IPS-NIHi11 (cell line): ENCODE measurements at regions not wholly inside any gene's neighbourhood (a gene's known extent, or its start where the extent isn't known, plus 50 kb on each side); places are given as distances from the start of the nearest gene placed in this dataset.
"Not testable (repeated sequence)": the region's sequence is repeated elsewhere in the genome, so short reads cannot be mapped to it uniquely, and the experiment has no call there.

Experiments
- DNase-seq: peaks from one replicate; pipeline ENCODE4 v3.0.0; 2012; ENCODE audit warnings: mixed read lengths, low spot score

- DNase-seq = no peak
Observed at GRCh38 chr20:60760256-60761000, 491.6 kb upstream of the CDH4 start.

GRCh38 chr20:60761056-60761455 lies 491.0 kb upstream of the CDH4 start:
- no peak for DNase-seq

DNA sequence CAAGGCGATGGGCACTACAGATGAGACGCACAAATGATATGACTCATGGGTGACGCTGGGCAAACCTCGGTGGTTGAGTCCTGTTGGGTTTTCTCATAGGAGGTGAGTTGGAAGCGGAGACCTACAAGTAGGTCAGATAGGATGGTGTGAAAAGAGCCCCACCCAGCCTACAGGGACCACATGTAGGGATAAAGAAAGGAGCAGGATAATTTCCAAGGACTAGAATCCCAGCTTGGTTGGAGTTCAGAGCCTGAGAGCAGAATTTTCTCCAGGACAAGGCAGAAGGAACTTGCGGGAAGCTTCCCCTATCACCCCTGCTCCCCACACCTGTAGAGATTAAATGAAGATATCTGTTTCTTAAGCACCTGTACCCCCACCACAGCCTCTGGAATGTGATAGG lies 489.7 kb upstream of the CDH4 start:
- DNase-seq = no peak

DNA sequence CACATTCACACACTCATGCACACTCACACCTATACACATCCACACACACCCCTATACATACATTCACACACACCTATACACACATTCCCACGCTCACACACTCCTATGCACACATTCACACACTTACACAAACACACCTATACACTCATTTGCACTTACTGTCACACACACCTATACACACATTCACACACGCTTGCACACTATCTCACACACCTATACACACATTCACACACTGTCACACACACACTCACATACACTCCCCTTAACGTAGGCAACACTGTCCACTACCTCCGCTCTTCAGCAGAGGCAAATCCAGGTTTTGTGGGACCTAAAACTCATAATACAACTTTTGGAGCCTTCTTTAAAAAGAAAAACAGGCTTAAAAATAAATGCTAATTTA lies 487.7 kb upstream of the CDH4 start:
- DNase-seq = no peak

GRCh38 chr20:60764771-60765170 lies 487.3 kb upstream of the CDH4 start:
- DNase-seq = no peak

- DNase-seq = no peak
Observed at GRCh38 chr20:60765821-60766403, 486.1 kb upstream of the CDH4 start.

DNA sequence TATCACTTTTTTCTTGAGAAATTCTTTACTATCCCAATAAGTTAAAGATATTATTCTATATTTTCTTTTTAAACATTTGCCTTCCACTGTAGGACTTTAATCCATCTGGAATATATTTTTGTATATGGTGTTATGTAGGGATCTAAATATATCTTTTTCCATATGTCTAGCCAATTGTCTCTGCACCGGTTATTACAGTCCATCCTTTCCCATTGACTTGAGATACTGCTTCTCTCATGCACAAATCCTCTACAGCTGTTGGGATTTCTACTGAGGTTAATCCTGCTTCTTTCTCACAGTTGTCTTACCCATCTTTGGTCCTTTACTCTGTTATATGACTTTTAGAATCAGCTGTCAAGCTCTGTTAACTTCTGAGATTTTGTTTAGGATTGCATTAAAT lies 483.8 kb upstream of the CDH4 start:
- DNase-seq = no peak

- no peak for DNase-seq
Observed at GRCh38 chr20:60780388-60781025, 471.6 kb upstream of the CDH4 start.

- DNase-seq = no peak
Observed at GRCh38 chr20:60782959-60783625, 469.0 kb upstream of the CDH4 start.

DNA sequence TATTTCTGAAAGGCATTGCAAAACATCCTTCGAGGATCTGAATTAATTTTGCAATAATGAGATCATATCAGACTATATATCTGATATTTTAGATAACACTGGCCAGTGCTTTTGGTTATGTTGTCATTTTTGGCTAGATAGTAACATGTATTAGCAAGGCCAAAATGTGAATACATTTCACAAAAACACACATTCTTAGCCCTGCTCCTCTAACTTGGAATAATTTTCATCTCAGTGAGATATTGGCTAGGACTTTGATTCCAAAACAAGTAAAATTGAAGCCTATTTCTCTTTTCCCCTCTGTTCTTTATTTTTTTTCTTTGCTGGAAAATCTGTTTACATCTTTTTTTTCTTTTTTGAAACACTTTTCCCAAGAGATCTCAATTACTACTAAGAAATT lies 466.8 kb upstream of the CDH4 start:
- DNase-seq = no peak

- DNase-seq = no peak
Observed at GRCh38 chr20:60785785-60786184, 466.3 kb upstream of the CDH4 start.

GRCh38 chr20:60786686-60787217 lies 465.3 kb upstream of the CDH4 start:
- DNase-seq = no peak

- DNase-seq = no peak
Observed at GRCh38 chr20:60787276-60787675, 464.8 kb upstream of the CDH4 start.

DNA sequence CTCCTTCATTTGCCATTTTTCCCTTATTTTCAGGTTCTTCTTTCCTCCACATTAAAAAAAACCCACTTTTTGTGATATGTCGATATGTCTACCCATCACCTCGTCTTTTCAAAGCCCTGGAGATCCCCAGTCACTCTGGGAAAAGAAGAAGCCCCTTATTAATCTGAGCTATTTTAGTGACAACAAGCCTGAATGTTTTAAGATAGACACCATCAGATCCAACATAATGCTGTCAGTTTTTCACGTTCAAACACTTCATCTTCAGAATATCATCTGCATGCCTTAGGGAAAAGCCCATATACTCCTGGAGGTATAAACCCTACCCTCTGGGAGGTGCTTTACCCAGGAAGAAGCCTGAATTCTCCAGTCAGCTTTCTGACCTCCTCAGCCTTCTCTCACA lies 464.0 kb upstream of the CDH4 start:
- DNase-seq = no peak

DNA sequence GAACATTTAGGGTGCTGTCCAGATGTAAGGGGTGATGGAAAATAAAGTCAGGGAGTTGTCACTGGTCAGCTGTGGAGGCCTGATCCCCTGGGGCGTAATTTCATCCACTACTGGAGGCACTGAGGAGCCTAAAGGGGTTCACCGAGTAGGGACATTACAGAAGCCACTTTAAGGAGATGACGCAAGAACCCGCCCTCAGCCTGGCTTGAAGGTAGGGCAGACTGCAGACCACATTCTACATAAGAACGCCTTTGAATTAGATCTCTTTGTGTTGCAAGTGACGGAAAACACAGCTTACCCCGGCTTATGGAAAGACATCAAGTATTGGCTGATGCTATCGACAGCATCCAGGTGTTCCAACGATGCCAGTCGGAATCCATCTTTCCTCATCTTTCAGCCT lies 462.7 kb upstream of the CDH4 start:
- DNase-seq = no peak

- not testable (repeated sequence) for DNase-seq
Observed at GRCh38 chr20:60790339-60790738, 461.7 kb upstream of the CDH4 start.

DNA sequence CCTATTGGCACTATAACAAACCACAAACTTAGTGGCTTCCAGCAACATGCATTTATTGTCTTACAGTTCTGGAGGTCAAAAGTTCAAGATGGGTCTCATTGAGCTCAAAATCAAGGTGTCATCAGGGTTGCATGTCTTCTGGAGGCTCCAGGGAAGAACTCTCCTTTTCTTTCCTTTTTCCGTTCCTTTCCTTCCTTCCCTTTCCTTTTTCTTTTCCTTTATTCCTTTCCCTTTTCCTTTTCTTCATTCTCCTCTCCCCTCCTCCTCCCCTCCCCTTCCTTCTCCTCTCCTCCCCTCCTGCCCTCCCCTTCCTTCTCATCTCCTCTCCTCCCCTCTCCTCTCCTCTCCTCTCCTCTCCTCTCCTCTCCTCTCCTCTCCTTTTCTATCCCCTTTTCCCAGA lies 460.2 kb upstream of the CDH4 start:
- DNase-seq = no peak

DNA sequence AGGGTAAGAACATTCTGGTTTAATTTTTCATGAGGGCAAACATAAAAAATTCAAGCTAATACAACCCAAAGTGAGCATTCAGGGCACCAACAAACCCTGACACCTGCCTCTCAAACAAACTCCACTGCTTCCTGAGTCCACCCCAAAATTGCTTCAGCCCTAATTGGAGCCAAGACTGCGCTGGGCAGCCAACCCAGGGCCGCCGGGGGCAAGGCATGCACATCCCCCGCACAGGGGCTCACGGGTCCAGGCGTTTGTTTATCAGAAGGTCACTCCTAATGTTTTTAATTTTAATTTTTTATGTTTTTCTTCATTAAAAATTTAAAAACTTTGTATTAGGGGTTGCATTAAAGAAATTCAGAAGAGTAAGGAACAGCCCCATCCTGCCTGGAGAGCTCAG lies 459.1 kb upstream of the CDH4 start:
- no peak for DNase-seq

- DNase-seq = no peak
Observed at GRCh38 chr20:60794674-60795073, 457.4 kb upstream of the CDH4 start.

GRCh38 chr20:60795651-60796050 lies 456.4 kb upstream of the CDH4 start:
- no peak for DNase-seq

DNA sequence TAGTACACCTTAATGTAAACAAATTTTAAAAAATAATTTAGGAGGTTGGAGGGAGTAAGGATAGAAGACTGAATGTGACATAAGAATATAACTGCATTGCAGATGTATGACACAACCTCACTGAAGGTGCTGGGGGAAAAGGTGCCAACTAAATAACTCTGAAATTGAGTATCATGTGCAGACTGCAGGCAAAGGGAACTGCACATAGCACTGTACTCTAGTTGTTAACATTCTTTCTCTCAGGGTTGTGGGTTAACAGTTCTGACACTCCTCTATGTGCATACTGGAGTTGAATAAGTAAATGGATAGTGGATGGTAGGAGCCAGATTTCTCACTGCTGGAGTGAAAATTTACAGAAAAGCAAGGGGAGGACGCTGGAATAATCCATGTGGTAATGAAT lies 451.9 kb upstream of the CDH4 start:
- no peak for DNase-seq

- no peak for DNase-seq
Observed at GRCh38 chr20:60802676-60803075, 449.4 kb upstream of the CDH4 start.
